SKM-1 treated with dmso at 0.1 percent for 144 hours (cell line): ENCODE measurements at regions not wholly inside any gene's neighbourhood (a gene's known extent, or its start where the extent isn't known, plus 50 kb on each side); places are given as distances from the start of the nearest gene placed in this dataset.

Experiments used
- DNase-seq: peaks from one replicate; lab custom pipeline; 2025; ENCODE audit not compliant: unreplicated experiment; lab: John Stamatoyannopoulos, UW

- no peak for DNase-seq
These were observed 140.4 kb downstream of the RGS9 start for GRCh38 chr17:65277576-65277975.
